OCI-M2 (cell line): ENCODE measurements at regions not wholly inside any gene's neighbourhood (a gene's known extent, or its start where the extent isn't known, plus 50 kb on each side); places are given as distances from the start of the nearest gene placed in this dataset.
"Not testable (repeated sequence)": the region's sequence is repeated elsewhere in the genome, so short reads cannot be mapped to it uniquely, and the experiment has no call there.

Experiments used
- DNase-seq: peaks from one replicate; lab custom pipeline; 2025; ENCODE audit not compliant: unreplicated experiment; lab: John Stamatoyannopoulos, UW

GRCh38 chr2:8611246-8611645, 70.6 kb upstream of the ID2 start:
- no peak for DNase-seq

GRCh38 chr2:8611700-8612099, 70.2 kb upstream of the ID2 start:
- DNase-seq = no peak

DNA sequence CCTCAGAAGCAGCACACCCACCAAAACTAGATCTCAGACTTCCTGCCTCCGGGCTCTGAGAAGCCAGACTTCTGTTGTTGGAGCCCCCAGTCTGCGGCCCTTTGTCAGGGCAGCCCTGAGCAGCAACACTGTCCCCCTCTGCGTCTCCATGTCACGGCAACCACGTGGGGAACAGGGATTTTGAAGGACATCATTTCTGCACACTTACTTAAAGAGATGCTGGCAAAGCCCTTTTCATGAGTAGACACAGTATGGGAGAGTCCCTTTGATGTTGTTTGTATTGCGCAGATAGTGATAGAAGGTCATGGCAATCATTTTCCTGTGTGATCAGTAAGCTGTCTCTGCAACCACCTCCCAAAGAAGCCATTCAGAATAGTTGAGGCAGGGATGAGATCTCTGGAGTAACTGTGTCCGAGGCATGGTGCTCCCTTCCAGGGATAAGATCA, 69.1 kb upstream of the ID2 start:
- no peak for DNase-seq

DNA sequence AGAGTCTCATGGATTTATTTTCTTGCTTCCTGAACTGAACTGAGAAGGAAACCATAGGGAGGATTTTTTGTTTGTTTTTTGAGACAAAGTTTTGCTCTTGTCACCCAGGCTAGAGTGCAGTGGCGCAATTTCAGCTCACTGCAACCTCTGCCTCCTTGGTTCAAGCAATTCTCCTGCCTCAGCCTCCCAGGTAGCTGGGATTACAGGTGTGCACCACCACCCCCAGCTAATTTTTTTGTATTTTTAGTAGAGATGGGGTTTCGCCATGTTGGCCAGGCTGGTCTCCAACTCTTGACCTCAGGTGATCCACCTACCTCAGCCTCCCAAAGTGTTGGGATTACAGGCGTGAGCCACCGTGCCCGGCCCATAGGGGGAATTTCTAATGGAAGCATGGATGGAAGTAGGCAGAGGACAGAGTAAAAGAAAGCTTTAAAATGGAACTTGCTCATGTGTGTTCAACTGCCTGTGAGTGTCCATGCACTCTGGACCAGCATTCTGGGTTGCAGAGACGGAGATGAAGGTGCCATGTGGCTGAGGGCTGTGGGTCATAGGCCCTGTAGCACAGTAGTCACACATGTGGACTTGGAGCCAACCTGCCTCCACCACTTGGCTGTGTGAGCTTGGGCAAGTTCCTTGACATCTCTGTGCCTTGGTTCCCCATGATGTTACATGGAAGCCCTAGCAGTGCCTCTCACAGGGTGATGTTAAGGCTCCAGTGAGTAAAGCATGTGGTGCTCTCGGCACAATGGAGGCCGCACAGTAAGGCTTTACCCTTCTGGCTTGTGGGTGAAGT, 68.5 kb upstream of the ID2 start:
- not testable (repeated sequence) for DNase-seq

DNA sequence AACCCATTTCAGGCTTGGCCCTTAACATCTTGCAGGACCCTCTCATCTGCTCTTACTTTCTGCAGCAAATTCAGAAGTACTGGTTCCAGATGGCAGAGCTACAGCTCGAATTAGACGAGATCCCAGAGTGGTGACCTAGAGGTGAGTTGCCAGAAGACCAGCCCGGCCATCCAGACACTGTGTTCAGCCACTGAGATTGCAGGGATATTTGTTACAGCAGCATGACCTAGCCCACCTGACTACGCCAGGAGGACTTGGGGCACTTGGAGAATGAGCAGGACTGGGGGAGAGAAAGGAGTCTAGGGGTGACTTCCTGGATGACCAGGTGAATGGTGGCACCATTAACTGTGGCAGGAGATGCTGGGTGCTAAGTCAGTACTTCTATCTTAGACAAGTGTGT, 67.2 kb upstream of the ID2 start:
- no peak for DNase-seq

DNA sequence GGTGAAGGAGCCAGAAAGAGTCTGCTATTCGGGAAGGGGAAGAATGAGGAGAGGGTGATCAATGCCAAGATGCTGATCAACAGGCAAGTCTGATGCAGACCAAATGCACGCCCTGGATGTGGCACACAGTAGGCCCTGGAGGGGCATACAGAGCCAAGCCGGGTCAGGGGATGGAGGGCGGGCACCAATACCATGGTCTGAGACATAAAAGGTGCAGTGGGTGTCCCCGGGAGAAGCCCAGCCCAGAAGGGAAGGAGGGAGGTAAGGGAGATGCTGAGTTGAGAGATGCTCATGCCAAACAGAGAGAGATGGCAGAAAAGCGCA, 66.6 kb upstream of the ID2 start:
- DNase-seq = no peak

- DNase-seq = no peak
Measured at GRCh38 chr2:8615576-8616281, 66.1 kb upstream of the ID2 start.

DNA sequence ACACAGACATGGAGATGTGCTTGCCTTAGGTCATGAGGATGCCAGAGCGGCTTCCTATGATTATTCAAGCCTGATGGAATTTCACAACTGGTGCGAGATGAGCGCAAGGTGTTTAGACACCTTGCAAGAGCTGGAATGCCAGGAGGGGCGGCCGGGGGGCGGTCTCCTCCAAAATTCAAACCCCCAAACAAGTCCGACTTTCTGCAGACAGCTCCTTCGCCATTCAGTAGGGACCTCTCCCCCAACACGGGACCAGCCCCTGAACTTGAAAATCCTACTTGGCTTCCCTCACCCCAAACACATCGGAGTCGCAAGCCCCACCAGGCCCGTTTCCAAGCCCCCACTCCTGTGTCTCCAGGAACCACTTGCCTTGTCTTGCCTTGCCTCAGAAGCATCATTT, 64.8 kb upstream of the ID2 start:
- DNase-seq = no peak

GRCh38 chr2:8617590-8617989, 64.3 kb upstream of the ID2 start:
- DNase-seq = no peak

- no peak for DNase-seq
Measured at GRCh38 chr2:8619071-8619470, 62.8 kb upstream of the ID2 start.

DNA sequence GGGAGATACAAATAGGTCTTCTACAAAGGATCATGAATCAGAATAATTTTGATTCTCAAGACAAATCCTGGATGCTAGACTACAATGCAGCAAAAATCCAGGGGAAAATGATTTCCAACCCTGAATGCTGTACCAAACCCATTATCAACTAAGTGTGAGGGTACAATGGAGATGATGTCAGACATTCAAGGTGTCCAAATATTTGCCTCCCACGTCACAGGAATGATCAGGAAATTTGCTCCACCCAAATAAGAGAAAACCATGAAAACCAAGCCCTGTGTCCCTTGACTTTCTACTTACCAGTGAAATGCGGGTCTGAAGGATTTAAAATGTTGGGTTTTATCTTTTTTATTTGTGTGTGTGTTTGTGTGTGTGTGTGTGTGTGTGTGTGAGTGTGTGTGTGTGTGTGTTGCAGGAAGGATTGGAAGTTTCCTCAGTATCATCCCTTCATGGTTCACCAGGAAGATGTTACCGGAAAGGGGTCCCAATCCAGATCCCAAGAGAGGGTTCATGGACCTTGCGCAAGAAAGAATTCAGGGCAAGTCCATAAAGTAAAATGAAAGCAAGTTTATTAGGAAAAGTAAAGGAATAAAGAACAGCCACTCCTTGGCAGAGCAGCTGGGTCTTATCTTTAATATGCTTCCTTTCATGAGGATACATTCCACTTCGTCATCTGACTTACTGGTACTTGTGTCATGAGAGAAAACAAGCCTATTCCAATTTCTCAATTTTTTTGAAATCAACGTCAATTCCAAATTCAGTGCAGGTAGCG, 61.1 kb upstream of the ID2 start:
- no peak for DNase-seq

DNA sequence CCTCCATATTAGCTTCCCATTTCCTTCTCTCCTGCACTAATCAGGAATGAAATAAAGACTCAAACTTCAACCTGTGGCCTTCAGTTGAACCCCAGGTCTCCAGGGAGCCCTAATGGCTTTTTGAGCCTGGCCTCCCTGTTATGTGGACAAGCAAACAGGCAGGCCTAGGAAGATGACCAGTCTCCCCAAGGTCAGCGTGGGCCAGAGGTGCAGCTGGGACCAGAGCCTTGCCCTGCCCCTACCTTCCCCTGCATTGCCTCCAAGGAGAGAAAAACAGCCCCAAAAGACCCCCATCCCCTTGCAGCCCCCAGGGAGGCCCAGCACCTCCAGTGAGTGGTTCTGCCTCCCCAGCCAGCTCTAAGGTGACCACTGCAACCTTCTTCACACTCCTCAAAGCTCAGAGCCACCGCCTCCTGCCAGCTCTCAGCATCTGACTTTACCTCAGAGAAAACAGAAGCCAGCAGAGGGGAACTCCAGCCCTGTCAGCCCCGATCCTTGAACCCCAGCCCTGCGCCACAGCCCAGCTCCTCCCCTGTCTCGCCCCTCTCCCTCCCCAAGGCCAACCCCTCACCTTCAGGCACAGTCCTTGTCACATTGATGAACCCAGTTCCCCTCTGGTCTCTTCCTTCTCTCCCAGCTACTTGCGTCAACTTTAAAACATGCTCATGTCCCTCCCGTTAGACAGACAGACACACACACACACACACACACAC, 59.5 kb upstream of the ID2 start:
- no peak for DNase-seq

DNA sequence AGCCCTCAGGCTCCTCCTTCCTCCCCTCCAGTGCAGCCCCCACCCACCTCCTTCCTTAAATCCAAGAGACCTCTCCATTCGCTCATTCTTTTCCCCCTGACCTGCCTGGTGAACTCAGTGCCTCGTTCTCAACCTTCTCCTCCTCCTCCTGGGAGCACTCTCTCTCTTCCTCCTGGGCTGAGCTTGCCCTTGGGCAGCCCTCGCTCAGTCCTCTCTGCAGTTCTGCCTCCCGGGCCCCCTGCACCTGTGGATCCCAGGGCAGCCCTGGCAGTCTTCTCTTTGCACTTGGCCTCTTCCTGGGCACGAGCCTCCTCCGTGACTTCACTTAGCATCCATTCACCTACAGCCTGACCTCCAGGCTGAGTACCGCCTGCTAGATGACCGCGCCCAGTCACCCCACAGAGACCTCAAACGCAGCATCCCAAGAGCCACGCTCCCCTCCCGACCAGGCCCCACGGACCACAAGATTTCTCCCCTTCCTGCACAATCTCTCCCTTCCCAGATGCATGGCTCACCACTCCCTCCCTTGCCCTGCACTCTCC, 58.9 kb upstream of the ID2 start:
- DNase-seq = no peak

DNA sequence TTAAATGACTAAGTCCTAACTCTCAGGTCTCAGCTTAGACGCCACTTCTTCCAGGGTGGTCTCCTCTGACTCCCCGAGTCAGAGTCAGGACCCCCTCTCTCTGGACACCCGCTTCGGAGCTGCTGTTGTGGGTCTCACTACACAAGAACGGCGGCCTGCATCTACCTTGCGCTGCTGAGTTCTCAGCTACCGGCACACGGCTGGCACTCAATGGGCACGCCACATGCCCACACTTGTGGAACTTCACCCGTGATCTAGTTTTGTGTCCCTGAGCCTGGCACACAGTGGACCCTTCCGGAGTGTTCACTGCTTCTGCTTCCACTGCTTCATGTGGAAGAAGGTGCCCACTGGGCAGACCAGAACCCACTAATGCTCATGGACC, 58.3 kb upstream of the ID2 start:
- no peak for DNase-seq

GRCh38 chr2:8623958-8624591, 57.8 kb upstream of the ID2 start:
- no peak for DNase-seq

DNA sequence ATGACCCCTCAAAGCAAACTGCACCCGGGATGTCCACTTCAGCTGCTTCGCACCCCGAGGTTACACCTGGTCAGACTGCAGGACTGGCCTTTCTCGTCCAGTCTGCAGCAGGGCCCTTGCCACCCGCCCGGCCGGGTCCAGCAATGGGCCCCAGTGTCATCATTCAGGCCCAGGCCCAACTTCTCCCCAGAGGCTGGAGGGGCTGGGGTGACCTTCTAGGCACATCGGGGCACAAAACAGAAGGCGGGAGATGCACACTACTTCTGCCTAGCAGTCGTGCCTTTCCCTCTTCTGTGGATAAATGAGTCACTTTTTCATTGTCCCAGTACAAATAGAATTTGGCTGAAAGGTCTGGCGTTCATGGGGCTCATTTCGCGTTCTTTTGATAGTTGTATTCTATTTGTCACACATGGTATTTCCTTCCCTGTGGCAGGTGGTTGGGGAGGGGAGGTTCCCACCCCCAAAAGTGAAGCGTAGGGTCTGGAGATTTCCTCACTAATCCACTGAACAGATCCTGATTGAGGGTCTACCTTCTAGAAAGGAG, 56.9 kb upstream of the ID2 start:
- DNase-seq = no peak

DNA sequence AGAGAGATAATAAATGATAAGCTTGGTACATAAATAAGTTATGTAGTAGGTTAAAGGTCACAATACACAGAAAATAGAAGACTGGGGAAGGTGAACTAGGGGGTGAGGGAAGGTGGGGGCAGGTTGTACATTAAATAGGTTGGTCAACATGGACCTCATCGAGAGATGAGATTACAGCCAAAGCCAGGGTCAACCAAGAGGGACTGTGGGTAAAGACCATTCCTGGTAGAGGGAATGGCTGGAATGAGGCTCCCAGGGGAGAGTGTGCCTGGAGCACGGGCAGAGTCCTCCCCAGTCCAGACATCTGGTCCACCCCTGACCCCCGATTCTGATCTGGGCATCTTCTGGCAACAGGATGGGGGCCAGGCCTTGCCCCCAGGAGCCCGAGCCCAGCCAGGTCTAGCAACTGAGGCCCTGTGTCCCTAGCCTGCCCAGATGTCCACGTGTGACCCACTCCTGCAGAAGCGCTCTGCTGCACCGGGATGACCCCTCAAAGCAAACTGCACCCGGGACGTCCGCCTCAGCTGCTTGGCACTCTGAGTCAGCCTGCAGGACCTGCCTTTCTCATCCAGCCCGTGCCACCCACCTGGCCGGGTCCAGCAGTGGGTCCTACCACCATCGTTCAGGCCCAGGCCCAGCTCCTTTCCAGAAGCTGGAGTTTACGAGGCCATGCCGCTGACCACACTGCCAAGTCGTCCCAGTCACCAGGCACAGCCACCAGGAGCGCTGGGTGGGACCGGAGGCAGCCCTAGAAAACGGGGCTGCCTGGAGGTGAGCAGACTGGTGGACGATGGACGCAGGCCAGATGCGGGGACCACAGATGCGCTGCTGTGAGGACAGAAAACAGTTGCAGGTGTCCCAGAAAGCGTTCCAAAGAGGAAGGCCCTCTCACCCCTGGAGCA, 56.2 kb upstream of the ID2 start:
- no peak for DNase-seq

- DNase-seq = no peak
Measured at GRCh38 chr2:8626572-8626971, 55.3 kb upstream of the ID2 start.

DNA sequence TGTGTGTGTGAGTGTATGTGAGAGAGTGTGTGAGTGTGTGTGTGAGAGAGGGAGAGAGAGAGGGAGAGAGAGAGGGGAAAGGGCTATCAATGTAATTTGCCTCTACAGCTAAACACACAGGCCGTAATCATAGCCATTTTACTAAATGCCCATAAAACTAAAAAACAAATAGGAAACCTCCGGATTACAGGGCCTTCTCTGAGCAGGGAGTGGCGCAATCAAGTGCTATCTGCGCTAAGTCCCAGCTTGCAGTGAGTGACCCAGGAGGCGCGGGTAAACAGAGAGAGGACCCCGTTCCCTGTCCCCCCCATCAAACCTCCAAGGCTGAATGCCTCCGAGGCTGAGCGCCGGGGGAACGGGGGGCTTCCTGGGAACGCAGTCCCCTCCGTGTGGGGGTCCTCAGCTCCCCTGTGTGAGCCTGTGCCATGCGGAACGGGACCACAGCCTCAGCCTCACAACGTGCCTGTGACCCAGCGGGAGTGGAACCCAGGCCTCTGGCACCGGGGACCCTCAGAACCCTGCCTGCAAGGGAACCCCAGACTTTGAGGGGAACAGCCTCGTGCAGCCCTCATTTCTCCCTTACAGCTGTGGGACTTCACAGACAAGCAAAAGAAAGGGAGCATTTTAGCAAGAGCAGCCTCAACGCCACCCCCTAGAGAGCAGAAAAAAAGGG, 54.7 kb upstream of the ID2 start:
- DNase-seq = no peak
